Fibroblast of skin of right biceps (primary cell): ENCODE measurements at regions not wholly inside any gene's neighbourhood (a gene's known extent, or its start where the extent isn't known, plus 50 kb on each side); places are given as distances from the start of the nearest gene placed in this dataset.

ENCODE experiments used
- DNase-seq: peaks from one replicate; pipeline ENCODE4 v3.0.0-alpha.2; 2013

GRCh38 chr17:73724990-73725389 lies 80.7 kb upstream of the SDK2 start:
- DNase-seq = no peak

- no peak for DNase-seq
These were observed 81.7 kb upstream of the SDK2 start for GRCh38 chr17:73725794-73726515.

- no peak for DNase-seq
These were observed 83.7 kb upstream of the SDK2 start for GRCh38 chr17:73727941-73728340.

- DNase-seq = no peak
These were observed 84.9 kb upstream of the SDK2 start for GRCh38 chr17:73729101-73729500.

GRCh38 chr17:73731733-73732132 lies 87.5 kb upstream of the SDK2 start:
- DNase-seq = no peak

- DNase-seq = no peak
These were observed 89.3 kb upstream of the SDK2 start for GRCh38 chr17:73733517-73733916.

- DNase-seq = no peak
These were observed 91.0 kb upstream of the SDK2 start for GRCh38 chr17:73735245-73735644.

GRCh38 chr17:73738751-73739575 lies 94.7 kb upstream of the SDK2 start:
- DNase-seq = no peak

GRCh38 chr17:73740370-73740769 lies 96.1 kb upstream of the SDK2 start:
- DNase-seq = no peak

- DNase-seq = no peak
These were observed 98.7 kb upstream of the SDK2 start for GRCh38 chr17:73742948-73743381.

GRCh38 chr17:73743518-73744201 lies 99.4 kb upstream of the SDK2 start:
- no peak for DNase-seq

- no peak for DNase-seq
These were observed 100.2 kb upstream of the SDK2 start for GRCh38 chr17:73744411-73744810.

GRCh38 chr17:73746314-73747073 lies 102.2 kb upstream of the SDK2 start:
- no peak for DNase-seq

GRCh38 chr17:73747221-73748002 lies 103.2 kb upstream of the SDK2 start:
- DNase-seq = no peak

- DNase-seq = no peak
These were observed 104.3 kb upstream of the SDK2 start for GRCh38 chr17:73748508-73748907.

GRCh38 chr17:73749337-73749823 lies 105.1 kb upstream of the SDK2 start:
- no peak for DNase-seq

GRCh38 chr17:73749928-73750605 lies 105.8 kb upstream of the SDK2 start:
- no peak for DNase-seq

- no peak for DNase-seq
These were observed 106.7 kb upstream of the SDK2 start for GRCh38 chr17:73750975-73751374.

- no peak for DNase-seq
These were observed 109.7 kb upstream of the SDK2 start for GRCh38 chr17:73753751-73754496.

- no peak for DNase-seq
These were observed 110.7 kb upstream of the SDK2 start for GRCh38 chr17:73754886-73755400.
